Keratinocyte (primary cell): ENCODE measurements at regions not wholly inside any gene's neighbourhood (a gene's known extent, or its start where the extent isn't known, plus 50 kb on each side); places are given as distances from the start of the nearest gene placed in this dataset.

Experiments
- DNase-seq: peaks from one replicate; pipeline ENCODE4 v3.0.0-alpha.2; 2011; ENCODE audit warnings: low read depth, missing footprints, low spot score
- FAIRE-seq: peaks from 2 replicates; lab custom pipeline; 2011; peaks lifted over from hg19 to GRCh38; lab: Jason Lieb, UNC
- H2AFZ ChIP-seq: 2 replicates; pipeline ENCODE4 v1.6.0; 2012; ENCODE audit warnings: low read length, control low read depth, inconsistent platforms; ENCODE audit not compliant: control insufficient read depth
- H3K27ac ChIP-seq: 2 replicates; pipeline ENCODE4 v1.5.1; 2011; ENCODE audit warnings: low read length; ENCODE audit not compliant: control insufficient read depth, insufficient read depth
- H3K27me3 ChIP-seq: 3 replicates; pipeline ENCODE4 v1.6.0; 2011; ENCODE audit warnings: low read length; ENCODE audit not compliant: control insufficient read depth, insufficient read depth; ENCODE audit errors: extremely low read depth
- H3K36me3 ChIP-seq, 2 experiments: 2 replicates in 1 of 2; 3 replicates in 1 of 2; pipeline ENCODE4 v1.5.1; 2011; ENCODE audit warnings: low read length in 2 of 2, mild to moderate bottlenecking in 1 of 2; ENCODE audit not compliant: control insufficient read depth in 2 of 2, insufficient read depth in 2 of 2; ENCODE audit errors: extremely low read depth in 1 of 2
- H3K4me1 ChIP-seq: 3 replicates; pipeline ENCODE4 v1.5.1; 2011; ENCODE audit warnings: low read length; ENCODE audit not compliant: control insufficient read depth, insufficient read depth; ENCODE audit errors: extremely low read depth
- H3K4me2 ChIP-seq: 3 replicates; pipeline ENCODE4 v1.6.0; 2011; ENCODE audit warnings: low read depth, low read length; ENCODE audit not compliant: control insufficient read depth, insufficient read depth; ENCODE audit errors: extremely low read depth
- H3K4me3 ChIP-seq, 3 experiments: fragments of 200-600 bp in 1 of 3; sonication (generic) in 1 of 3; 2 replicates in 2 of 3; 3 replicates in 1 of 3; pipeline ENCODE4 v1.5.1; 2011 to 2016; ENCODE audit warnings: low read length in 3 of 3, mild to moderate bottlenecking in 3 of 3, control low read depth in 2 of 3, inconsistent platforms in 1 of 3, low read depth in 1 of 3, mixed read lengths in 1 of 3, mixed run types in 1 of 3, moderate library complexity in 1 of 3; ENCODE audit not compliant: control insufficient read depth in 2 of 3, insufficient read depth in 2 of 3; ENCODE audit errors: extremely low read depth in 1 of 3
- H3K79me2 ChIP-seq: 2 replicates; pipeline ENCODE4 v1.6.0; 2012; ENCODE audit warnings: low read length; ENCODE audit not compliant: control insufficient read depth, insufficient read depth
- H3K9ac ChIP-seq: 3 replicates; pipeline ENCODE4 v1.6.0; 2011; ENCODE audit warnings: low read length; ENCODE audit not compliant: control insufficient read depth, insufficient read depth; ENCODE audit errors: extremely low read depth
- H3K9me1 ChIP-seq: 3 replicates; pipeline ENCODE4 v1.6.0; 2011; ENCODE audit warnings: low read length; ENCODE audit not compliant: control insufficient read depth, insufficient read depth; ENCODE audit errors: extremely low read depth
- H3K9me3 ChIP-seq: 2 replicates; pipeline ENCODE4 v1.5.1; 2012; ENCODE audit warnings: low read depth, low read length; ENCODE audit not compliant: control insufficient read depth
- H4K20me1 ChIP-seq: 3 replicates; pipeline ENCODE4 v1.6.0; 2011; ENCODE audit warnings: low read length; ENCODE audit not compliant: control insufficient read depth, insufficient read depth; ENCODE audit errors: extremely low read depth
- EZH2 ChIP-seq: IDR thresholded peaks from one replicate; pipeline ENCODE4 v1.6.1; 2012; ENCODE audit warnings: inconsistent platforms, mild to moderate bottlenecking, low read length, moderate library complexity
- dilution Hi-C: fragments of 300-500 bp; cut with MboI; formaldehyde crosslinking; loops from one replicate; pipeline ENCODE4 v1.7.0; 2020; ENCODE audit warnings: low sequenced_read_pairs; ENCODE audit not compliant: extremely low pct_ligation_motif_present
- TF ChIP-seq, protein P1 (sequence below), 3 experiments: IDR thresholded peaks in 1 of 3; conservative IDR thresholded peaks in 1 of 3; optimal IDR thresholded peaks in 1 of 3; 2 replicates in 2 of 3; 3 replicates in 1 of 3; pipeline versions ENCODE3 to v1.5.1; 2011; ENCODE audit warnings: low read length in 3 of 3, mild to moderate bottlenecking in 3 of 3, moderate library complexity in 2 of 3, control low read depth in 1 of 3, inconsistent platforms in 1 of 3; ENCODE audit not compliant: insufficient read depth in 2 of 3; ENCODE audit errors: extremely low read depth in 1 of 3

GRCh38 chr10:131444286-131444685, 132.8 kb upstream of the TCERG1L start:
- no peak for DNase-seq
- dilution Hi-C loops: no loop called here

GRCh38 chr10:131444862-131445461, 133.4 kb upstream of the TCERG1L start:
- Histone ChIP-seq H3K4me1 (no peaks in the 10 kb centered on the region), H3K27me3 (no peaks in the 10 kb centered on the region), H3K9me3 (no peaks in the 10 kb centered on the region), H3K9me1 (no peaks in the 10 kb centered on the region), H4K20me1 (no peaks in the 10 kb centered on the region), H3K4me2 (no peak overlapping the region), H2AFZ (no peak overlapping the region), H3K79me2 (no peaks in the 10 kb centered on the region), H3K27ac (no peak overlapping the region), H3K9ac (no peak overlapping the region), H3K4me3 (no peak overlapping the region), H3K36me3 (no peaks in the 10 kb centered on the region)
- DNase-seq (no peak), FAIRE-seq (no peak)
- dilution Hi-C loops: no loop called here
- TF ChIP-seq, protein P1, sequence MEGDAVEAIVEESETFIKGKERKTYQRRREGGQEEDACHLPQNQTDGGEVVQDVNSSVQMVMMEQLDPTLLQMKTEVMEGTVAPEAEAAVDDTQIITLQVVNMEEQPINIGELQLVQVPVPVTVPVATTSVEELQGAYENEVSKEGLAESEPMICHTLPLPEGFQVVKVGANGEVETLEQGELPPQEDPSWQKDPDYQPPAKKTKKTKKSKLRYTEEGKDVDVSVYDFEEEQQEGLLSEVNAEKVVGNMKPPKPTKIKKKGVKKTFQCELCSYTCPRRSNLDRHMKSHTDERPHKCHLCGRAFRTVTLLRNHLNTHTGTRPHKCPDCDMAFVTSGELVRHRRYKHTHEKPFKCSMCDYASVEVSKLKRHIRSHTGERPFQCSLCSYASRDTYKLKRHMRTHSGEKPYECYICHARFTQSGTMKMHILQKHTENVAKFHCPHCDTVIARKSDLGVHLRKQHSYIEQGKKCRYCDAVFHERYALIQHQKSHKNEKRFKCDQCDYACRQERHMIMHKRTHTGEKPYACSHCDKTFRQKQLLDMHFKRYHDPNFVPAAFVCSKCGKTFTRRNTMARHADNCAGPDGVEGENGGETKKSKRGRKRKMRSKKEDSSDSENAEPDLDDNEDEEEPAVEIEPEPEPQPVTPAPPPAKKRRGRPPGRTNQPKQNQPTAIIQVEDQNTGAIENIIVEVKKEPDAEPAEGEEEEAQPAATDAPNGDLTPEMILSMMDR (optimal IDR thresholded peaks at IDR 0.05 in 1 of 3, IDR thresholded peaks at IDR 0.05 in 1 of 3, conservative IDR thresholded peaks at IDR 0.05 in 1 of 3; ENCODE audit: extremely low read depth in 1 of 3, insufficient read depth in 2 of 3, low read length in 3 of 3): no peak
- TF ChIP-seq EZH2: no peak

More at GRCh38 chr10:131444286-131444685, 132.8 kb upstream of the TCERG1L start:
- no peak overlapping the region for H3K4me2 ChIP-seq
- H3K9ac ChIP-seq: no peak overlapping the region
- H3K27ac ChIP-seq: no peak overlapping the region
- H3K4me1 ChIP-seq: no peaks in the 10 kb centered on the region
- no peaks in the 10 kb centered on the region for H3K36me3 ChIP-seq
- no peaks in the 10 kb centered on the region for H4K20me1 ChIP-seq
- H3K4me3 ChIP-seq: no peak overlapping the region
- no peak overlapping the region for H2AFZ ChIP-seq
- no peaks in the 10 kb centered on the region for H3K9me1 ChIP-seq
- H3K9me3 ChIP-seq: no peaks in the 10 kb centered on the region
- no peak for FAIRE-seq
- no peaks in the 10 kb centered on the region for H3K79me2 ChIP-seq
- H3K27me3 ChIP-seq: no peaks in the 10 kb centered on the region
- TF ChIP-seq, protein P1 (optimal IDR thresholded peaks at IDR 0.05 in 1 of 3, IDR thresholded peaks at IDR 0.05 in 1 of 3, conservative IDR thresholded peaks at IDR 0.05 in 1 of 3; ENCODE audit: extremely low read depth in 1 of 3, insufficient read depth in 2 of 3, low read length in 3 of 3): no peak
- TF ChIP-seq EZH2: no peak
